ENCODE measurements at regions not wholly inside any gene's neighbourhood (a gene's known extent, or its start where the extent isn't known, plus 50 kb on each side); places are given as distances from the start of the nearest gene placed in this dataset.

- Histone ChIP-seq H3K36me3 (no peaks in the 10 kb centered on the region), H3K4me1 (no peaks in the 10 kb centered on the region), H3K4me3 (ENCODE audit: low read depth, low read length) (no peak overlapping the region), H3K27me3 (no peaks in the 10 kb centered on the region), H3K9me3 (no peaks in the 10 kb centered on the region)
- no peak for TF ChIP-seq CTCF (IDR thresholded peaks at IDR 0.05; ENCODE audit: low read depth, low read length)
- DNase-seq = no peak
Observed at GRCh38 chr5:58087123-58087522, 372.8 kb downstream of the PLK2 start.

DNA sequence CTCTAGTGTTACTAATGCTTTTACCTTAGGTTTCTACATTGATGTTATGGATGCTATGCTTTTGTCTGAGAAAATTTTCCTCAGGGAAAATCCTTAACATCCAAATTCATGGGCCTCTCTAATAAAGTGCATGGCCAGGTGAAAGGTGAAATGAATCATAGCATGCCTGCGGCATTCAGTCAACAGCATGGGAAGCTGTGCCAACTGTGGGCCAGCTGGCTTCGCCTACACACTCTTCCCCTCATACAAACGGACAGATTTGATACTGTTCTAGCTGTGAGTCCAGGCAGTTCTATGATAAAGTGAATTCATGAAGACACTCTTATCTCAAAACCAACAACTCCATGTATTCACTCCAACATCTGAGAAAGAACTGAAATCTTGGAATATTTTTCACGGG is 374.1 kb downstream of the PLK2 start:
- TF ChIP-seq CTCF (IDR thresholded peaks at IDR 0.05; ENCODE audit: low read depth, low read length) = no peak
- no peaks in the 10 kb centered on the region for H3K27me3 ChIP-seq
- no peaks in the 10 kb centered on the region for H3K36me3 ChIP-seq
- DNase-seq = no peak
- no peak overlapping the region for H3K4me3 ChIP-seq (ENCODE audit: low read depth, low read length)
- peaks cover 9% of the 10 kb centered on the region; the same call in 1 of the 2 replicates for H3K4me1 ChIP-seq
- H3K9me3 ChIP-seq = no peaks in the 10 kb centered on the region

- no peak for TF ChIP-seq CTCF (IDR thresholded peaks at IDR 0.05; ENCODE audit: low read depth, low read length)
- Histone ChIP-seq H3K4me1 (peaks cover 24% of the 10 kb centered on the region), H3K36me3 (no peaks in the 10 kb centered on the region)
Observed at GRCh38 chr5:58081435-58081834, 378.5 kb downstream of the PLK2 start.

DNA sequence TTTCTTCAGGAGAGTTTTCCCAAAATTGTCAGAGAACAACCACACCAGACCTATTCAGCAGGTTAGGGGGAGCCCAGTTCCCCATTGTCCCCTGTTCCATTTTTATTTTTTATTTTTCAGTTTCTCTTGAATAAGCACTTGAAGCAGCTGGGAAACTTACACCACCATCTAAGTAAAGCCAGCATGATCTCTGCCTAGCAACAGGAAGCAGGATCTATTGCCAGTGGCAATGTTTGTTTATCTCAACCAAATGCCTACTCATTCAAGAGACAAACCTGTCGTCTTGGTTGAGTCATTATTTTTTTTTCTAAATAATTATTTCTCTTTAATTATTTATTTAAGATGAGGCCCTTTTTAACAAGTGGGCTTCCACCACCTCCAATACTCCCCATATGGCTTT is 379.3 kb downstream of the PLK2 start:
- DNase-seq = no peak
- no peaks in the 10 kb centered on the region for H3K9me3 ChIP-seq
- H3K36me3 ChIP-seq = no peaks in the 10 kb centered on the region
- no peak for TF ChIP-seq CTCF (IDR thresholded peaks at IDR 0.05; ENCODE audit: low read depth, low read length)
- H3K4me3 ChIP-seq (ENCODE audit: low read depth, low read length) = no peak overlapping the region
- peaks cover 26% of the 10 kb centered on the region for H3K4me1 ChIP-seq
- H3K27me3 ChIP-seq = no peaks in the 10 kb centered on the region

More at GRCh38 chr5:58081435-58081834, 378.5 kb downstream of the PLK2 start:
- Histone ChIP-seq H3K9me3 (no peaks in the 10 kb centered on the region), H3K27me3 (no peaks in the 10 kb centered on the region), H3K4me3 (ENCODE audit: low read depth, low read length) (no peak overlapping the region)
- DNase-seq = no peak

DNA sequence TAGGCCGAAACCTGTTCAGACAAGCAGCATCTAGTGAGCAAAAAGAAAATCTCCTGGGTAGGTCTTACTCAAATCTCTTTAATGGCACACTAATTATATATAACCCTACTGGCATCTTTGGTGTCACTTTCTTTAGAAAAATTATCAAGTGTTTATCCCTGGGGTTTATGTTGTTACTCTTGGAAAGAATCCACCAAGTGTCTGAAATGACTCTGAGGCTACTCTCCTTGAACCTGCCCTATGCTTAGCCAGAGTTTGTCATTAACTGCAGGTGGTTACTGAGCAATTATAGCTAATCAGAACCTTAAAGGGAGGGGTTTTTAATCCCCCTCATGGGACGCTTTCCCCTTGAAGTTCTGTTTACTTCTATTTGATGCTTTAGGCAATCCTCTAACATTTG is 381.9 kb downstream of the PLK2 start:
- Histone ChIP-seq H3K36me3 (no peaks in the 10 kb centered on the region), H3K27me3 (no peaks in the 10 kb centered on the region), H3K4me1 (peaks cover 29% of the 10 kb centered on the region), H3K9me3 (no peaks in the 10 kb centered on the region; the same call in 1 of the 2 replicates), H3K4me3 (ENCODE audit: low read depth, low read length) (no peak overlapping the region)
- no peak for DNase-seq
- no peak for TF ChIP-seq CTCF (IDR thresholded peaks at IDR 0.05; ENCODE audit: low read depth, low read length)

DNA sequence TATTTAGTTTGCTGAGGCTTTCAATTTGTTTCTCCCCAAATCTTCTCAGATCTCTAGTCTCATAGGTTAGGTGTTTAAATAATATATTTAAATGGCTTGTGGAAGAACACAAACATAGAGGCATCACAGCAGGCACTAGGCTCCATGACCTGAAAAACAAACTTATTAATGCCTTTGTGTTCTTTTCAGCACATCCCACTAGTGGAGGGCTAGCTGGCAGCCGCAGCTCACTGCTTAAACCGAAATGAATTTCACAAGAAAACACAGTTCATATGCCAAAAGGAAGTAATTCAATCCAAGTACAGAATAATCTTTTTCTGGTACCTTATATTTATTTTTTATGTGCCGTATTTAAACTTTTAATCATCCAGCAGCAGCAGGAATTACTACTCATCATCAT is 382.5 kb downstream of the PLK2 start:
- no peaks in the 10 kb centered on the region for H3K27me3 ChIP-seq
- no peaks in the 10 kb centered on the region for H3K36me3 ChIP-seq
- H3K4me3 ChIP-seq (ENCODE audit: low read depth, low read length) = no peak overlapping the region
- no peak for TF ChIP-seq CTCF (IDR thresholded peaks at IDR 0.05; ENCODE audit: low read depth, low read length)
- peaks cover 30% of the 10 kb centered on the region for H3K4me1 ChIP-seq
- no peak for DNase-seq
- H3K9me3 ChIP-seq = no peaks in the 10 kb centered on the region; the same call in 1 of the 2 replicates
